Endothelial cell of umbilical vein (primary cell): ENCODE measurements at regions not wholly inside any gene's neighbourhood (a gene's known extent, or its start where the extent isn't known, plus 50 kb on each side); places are given as distances from the start of the nearest gene placed in this dataset.

Source experiments
- BruUV-seq: library from RNA; stranded (reverse); fragments of 400-500 nt; replicated peaks from 2 replicates; lab custom pipeline; 2021; lab: Mats Ljungman, UMichigan
- CTCF ChIA-PET: fragments of 300-600, 350-600 bp; sonication (Branson Sonifier 250); formaldehyde crosslinking; loops from one replicate; lab custom pipeline; 2021; ENCODE audit warnings: antibody characterized with exemption, inconsistent platforms; lab: Charles Lee
- POLR2A ChIA-PET: fragments of 300-600, 350-600 bp; sonication (Branson Sonifier 250); formaldehyde crosslinking; loops from one replicate; lab custom pipeline; 2021; ENCODE audit warnings: antibody characterized with exemption, inconsistent platforms; lab: Charles Lee
- DNase-seq: peaks from one replicate; pipeline ENCODE4 v3.0.0-alpha.2; 2011; ENCODE audit warnings: low read depth, low spot score
- FAIRE-seq: peaks from 2 replicates; lab custom pipeline; 2011; peaks lifted over from hg19 to GRCh38; lab: Jason Lieb, UNC
- H2AFZ ChIP-seq: 2 replicates; pipeline ENCODE4 v1.6.0; 2012; ENCODE audit warnings: low read depth, low read length, control low read depth, inconsistent platforms
- H3K27ac ChIP-seq: 2 replicates; pipeline ENCODE4 v1.5.1; 2011; ENCODE audit warnings: low read depth, mild to moderate bottlenecking, control low read depth, low read length, moderate library complexity; ENCODE audit not compliant: insufficient read depth
- H3K27me3 ChIP-seq, 2 experiments: 2 replicates each; pipeline versions ENCODE4 v1.6.0 to v1.6.1; 2011; ENCODE audit warnings: low read length in 2 of 2, mixed read lengths in 1 of 2; ENCODE audit not compliant: control insufficient read depth in 2 of 2, insufficient read depth in 2 of 2
- H3K36me3 ChIP-seq, 2 experiments: 2 replicates in 1 of 2; 3 replicates in 1 of 2; pipeline ENCODE4 v1.5.1; 2011; ENCODE audit warnings: low read length in 2 of 2, mild to moderate bottlenecking in 1 of 2, moderate library complexity in 1 of 2; ENCODE audit not compliant: control insufficient read depth in 2 of 2, insufficient read depth in 2 of 2; ENCODE audit errors: extremely low read depth in 1 of 2
- H3K4me1 ChIP-seq: 3 replicates; pipeline ENCODE4 v1.5.1; 2011; ENCODE audit warnings: mild to moderate bottlenecking, low read length; ENCODE audit not compliant: control insufficient read depth, insufficient read depth; ENCODE audit errors: extremely low read depth
- H3K4me2 ChIP-seq: 2 replicates; pipeline ENCODE4 v1.6.1; 2011; ENCODE audit warnings: low read length, control low read depth, mixed read lengths; ENCODE audit not compliant: insufficient read depth
- H3K4me3 ChIP-seq, 3 experiments: fragments of 200-600 bp in 1 of 3; sonication (generic), shearing (Covaris generic) in 1 of 3; replicated peaks in 1 of 3; 2 replicates each; pipeline ENCODE4 v1.5.1; 2011 to 2016; ENCODE audit warnings: control low read depth in 3 of 3, low read length in 3 of 3, mild to moderate bottlenecking in 2 of 3, inconsistent platforms in 1 of 3, low read depth in 1 of 3, moderate library complexity in 1 of 3; ENCODE audit not compliant: insufficient read depth in 1 of 3
- H3K79me2 ChIP-seq: 2 replicates; pipeline ENCODE4 v1.6.0; 2012; ENCODE audit warnings: low read length, inconsistent platforms; ENCODE audit not compliant: control insufficient read depth, insufficient read depth
- H3K9ac ChIP-seq: replicated peaks from 2 replicates; pipeline ENCODE3; 2011; ENCODE audit warnings: low read length, control low read depth; ENCODE audit not compliant: insufficient read depth; ENCODE audit errors: extremely low read depth
- H3K9me1 ChIP-seq: replicated peaks from 3 replicates; pipeline ENCODE4 v1.6.0; 2011; ENCODE audit warnings: mild to moderate bottlenecking, low read length; ENCODE audit not compliant: control insufficient read depth, insufficient read depth; ENCODE audit errors: extremely low read depth
- H3K9me3 ChIP-seq: replicated peaks from 2 replicates; pipeline ENCODE4 v1.5.1; 2012; ENCODE audit warnings: low read length, inconsistent platforms; ENCODE audit not compliant: control insufficient read depth, insufficient read depth
- H4K20me1 ChIP-seq: replicated peaks from 2 replicates; pipeline ENCODE3; 2011; ENCODE audit warnings: mild to moderate bottlenecking, low read length; ENCODE audit not compliant: control insufficient read depth, insufficient read depth; ENCODE audit errors: extremely low read depth
- CTCF ChIP-seq, 2 donors: IDR thresholded peaks; 1 replicate in 1 of 2; 2 replicates in 1 of 2; pipeline ENCODE4 v1.5.1; 2011; ENCODE audit warnings: low read length in 2 of 2, mild to moderate bottlenecking in 2 of 2, moderate library complexity in 2 of 2, control low read depth in 1 of 2, inconsistent platforms in 1 of 2, low read depth in 1 of 2; ENCODE audit not compliant: insufficient read depth in 1 of 2; ENCODE audit errors: extremely low read depth in 1 of 2
- EZH2 ChIP-seq: IDR thresholded peaks from 2 replicates; pipeline ENCODE4 v1.6.1; 2012; ENCODE audit warnings: borderline replicate concordance, low read depth, mild to moderate bottlenecking, moderate library complexity, low read length, inconsistent platforms; ENCODE audit not compliant: severe bottlenecking
- FOS ChIP-seq: IDR thresholded peaks from 2 replicates; pipeline ENCODE4 v1.6.1; 2011; ENCODE audit warnings: mild to moderate bottlenecking, low read length, moderate library complexity, borderline replicate concordance; ENCODE audit not compliant: insufficient read depth
- GATA2 ChIP-seq: IDR thresholded peaks from 2 replicates; pipeline ENCODE4 v1.7.0; 2011; ENCODE audit warnings: low read depth, mild to moderate bottlenecking, moderate library complexity, mixed read lengths, low read length; ENCODE audit not compliant: insufficient read length, insufficient read depth
- JUN ChIP-seq: IDR thresholded peaks from 2 replicates; pipeline ENCODE4 v1.6.1; 2011; ENCODE audit warnings: borderline replicate concordance, low read depth; ENCODE audit not compliant: insufficient read length, insufficient read depth
- MAX ChIP-seq: IDR thresholded peaks from 2 replicates; pipeline ENCODE4 v1.6.1; 2011; ENCODE audit not compliant: insufficient read depth, insufficient read length
- MYC ChIP-seq: IDR thresholded peaks from one replicate; pipeline ENCODE4 v1.6.1; 2011; ENCODE audit warnings: mild to moderate bottlenecking, low read depth, low read length
- POLR2A ChIP-seq: IDR thresholded peaks from 2 replicates; pipeline ENCODE4 v1.6.1; 2012; ENCODE audit warnings: low read depth, mild to moderate bottlenecking, control low read depth, low read length
- POLR2AphosphoS5 ChIP-seq: IDR thresholded peaks from 2 replicates; pipeline ENCODE4 v1.6.1; 2012; ENCODE audit warnings: low read depth, mild to moderate bottlenecking, control low read depth, low read length, moderate library complexity; ENCODE audit not compliant: insufficient read depth
- dilution Hi-C: fragments of 300-500 bp; cut with MboI; formaldehyde crosslinking; loops from one replicate; pipeline ENCODE4 v1.15.0; 2019; ENCODE audit warnings: low sequenced_read_pairs; ENCODE audit not compliant: extremely low pct_ligation_motif_present
- intact Hi-C: fragments of 100-400 bp; cut with micrococcal nuclease; formaldehyde crosslinking; loops from one replicate; pipeline ENCODE4 v1.10.0; 2022

- Histone ChIP-seq H3K4me3 (no peak overlapping the region), H3K4me2 (no peak overlapping the region), H3K9me3 (no peaks in the 10 kb centered on the region), H4K20me1 (no peaks in the 10 kb centered on the region), H3K9ac (no peak overlapping the region), H3K4me1 (no peaks in the 10 kb centered on the region), H3K27me3 (no peaks in the 10 kb centered on the region), H3K36me3 (no peaks in the 10 kb centered on the region), H3K9me1 (no peaks in the 10 kb centered on the region), H3K79me2 (no peaks in the 10 kb centered on the region), H3K27ac (no peak overlapping the region), H2AFZ (no peak overlapping the region)
- TF ChIP-seq JUN (no peak), EZH2 (no peak), FOS (no peak), MAX (no peak)
- DNase-seq (no peak), FAIRE-seq (no peak)
- BruUV-seq: no TSS peak
- dilution Hi-C loops (no loop called here), intact Hi-C loops (no loop called here)
- CTCF ChIA-PET: no interaction called here
- POLR2A ChIA-PET: no interaction called here
Observed at GRCh38 chrY:20986037-20986436, 230.1 kb downstream of the RPS4Y2 start.

GRCh38 chrY:20990123-20990522, 234.2 kb downstream of the RPS4Y2 start:
- H3K27me3 ChIP-seq: no peaks in the 10 kb centered on the region
- ChIA-PET POLR2A (no interaction called here), CTCF (no interaction called here)
- H3K9ac ChIP-seq: no peak overlapping the region
- intact Hi-C loops (no loop called here), dilution Hi-C loops (no loop called here)
- FAIRE-seq: no peak
- no peaks in the 10 kb centered on the region for H3K4me1 ChIP-seq
- H3K9me3 ChIP-seq: no peaks in the 10 kb centered on the region
- H2AFZ ChIP-seq: no peak overlapping the region
- H4K20me1 ChIP-seq: no peaks in the 10 kb centered on the region
- no TSS peak for BruUV-seq
- no peak overlapping the region for H3K4me3 ChIP-seq
- no peaks in the 10 kb centered on the region for H3K79me2 ChIP-seq
- no peaks in the 10 kb centered on the region for H3K36me3 ChIP-seq
- H3K9me1 ChIP-seq: no peaks in the 10 kb centered on the region
- H3K4me2 ChIP-seq: no peak overlapping the region
- DNase-seq: no peak
- TF ChIP-seq MAX (no peak), CTCF (IDR thresholded peaks at IDR 0.05; ENCODE audit: extremely low read depth in 1 of 2, insufficient read depth in 1 of 2, low read depth in 1 of 2, low read length in 2 of 2) (no peak), POLR2AphosphoS5 (no peak), EZH2 (no peak), GATA2 (no peak), JUN (no peak), FOS (no peak), POLR2A (no peak), MYC (no peak)
- H3K27ac ChIP-seq: no peak overlapping the region
